ENCODE measurements at regions not wholly inside any gene's neighbourhood (a gene's known extent, or its start where the extent isn't known, plus 50 kb on each side); places are given as distances from the start of the nearest gene placed in this dataset.

- H3K36me3 ChIP-seq (ENCODE audit: control insufficient read depth in 1 of 2, insufficient read depth in 2 of 2, low read length in 1 of 2): no peaks in the 10 kb centered on the region
- no peak for ATAC-seq (ENCODE audit: low FRiP score)
- no peak for DNase-seq
- intact Hi-C loops (cut with DNase I): no loop called here
- no peaks in the 10 kb centered on the region for H3K27me3 ChIP-seq (ENCODE audit: control insufficient read depth in 1 of 2, insufficient read depth in 2 of 2, low read length in 1 of 2)
- WGBS, 2 donors: 49 to 55% methylated on average over 6 of the region's 6 CpGs
- H3K4me1 ChIP-seq (ENCODE audit: control insufficient read depth in 1 of 2, insufficient read depth in 2 of 2, low read length in 2 of 2): no peaks in the 10 kb centered on the region
- H3K27ac ChIP-seq (ENCODE audit: low read depth in 1 of 2, low read length in 2 of 2): no peak overlapping the region
- no peaks in the 10 kb centered on the region for H3K9me3 ChIP-seq (ENCODE audit: control insufficient read depth, low read length)
- H3K4me3 ChIP-seq (ENCODE audit: low read length in 2 of 2): no peak overlapping the region
These were observed 1970.4 kb upstream of the WWC1 start for GRCh38 chr5:166320920-166321480.

GRCh38 chr5:166324372-166324771 is 1967.1 kb upstream of the WWC1 start:
- Histone ChIP-seq H3K9me3 (ENCODE audit: control insufficient read depth, low read length) (no peaks in the 10 kb centered on the region), H3K36me3 (ENCODE audit: control insufficient read depth in 1 of 2, insufficient read depth in 2 of 2, low read length in 1 of 2) (no peaks in the 10 kb centered on the region), H3K4me1 (ENCODE audit: control insufficient read depth in 1 of 2, insufficient read depth in 2 of 2, low read length in 2 of 2) (no peaks in the 10 kb centered on the region), H3K27ac (ENCODE audit: low read depth in 1 of 2, low read length in 2 of 2) (no peak overlapping the region), H3K27me3 (ENCODE audit: control insufficient read depth in 1 of 2, insufficient read depth in 2 of 2, low read length in 1 of 2) (no peaks in the 10 kb centered on the region), H3K4me3 (ENCODE audit: low read length in 2 of 2) (no peak overlapping the region)
- ATAC-seq (ENCODE audit: low FRiP score) (no peak), DNase-seq (no peak)
- intact Hi-C loops (cut with DNase I): no loop called here
- WGBS, 2 donors: 21 to 35% methylated on average over 6 of the region's 6 CpGs

- no peaks in the 10 kb centered on the region for H3K4me1 ChIP-seq (ENCODE audit: control insufficient read depth in 1 of 2, insufficient read depth in 2 of 2, low read length in 2 of 2)
- no peaks in the 10 kb centered on the region for H3K27me3 ChIP-seq (ENCODE audit: control insufficient read depth in 1 of 2, insufficient read depth in 2 of 2, low read length in 1 of 2)
- ATAC-seq (ENCODE audit: low FRiP score): no peak
- H3K27ac ChIP-seq (ENCODE audit: low read depth in 1 of 2, low read length in 2 of 2): no peak overlapping the region
- WGBS, 2 donors: 76 to 78% methylated on average over 9 of the region's 9 CpGs
- no peaks in the 10 kb centered on the region for H3K9me3 ChIP-seq (ENCODE audit: control insufficient read depth, low read length)
- intact Hi-C loops (cut with DNase I): no loop called here
- DNase-seq: no peak
- no peaks in the 10 kb centered on the region for H3K36me3 ChIP-seq (ENCODE audit: control insufficient read depth in 1 of 2, insufficient read depth in 2 of 2, low read length in 1 of 2)
- no peak overlapping the region for H3K4me3 ChIP-seq (ENCODE audit: low read length in 2 of 2)
These were observed 1962.2 kb upstream of the WWC1 start for GRCh38 chr5:166329149-166329800.

- Histone ChIP-seq H3K27me3 (ENCODE audit: control insufficient read depth in 1 of 2, insufficient read depth in 2 of 2, low read length in 1 of 2) (no peaks in the 10 kb centered on the region), H3K36me3 (ENCODE audit: control insufficient read depth in 1 of 2, insufficient read depth in 2 of 2, low read length in 1 of 2) (no peaks in the 10 kb centered on the region), H3K27ac (ENCODE audit: low read depth in 1 of 2, low read length in 2 of 2) (no peak overlapping the region), H3K4me3 (ENCODE audit: low read length in 2 of 2) (no peak overlapping the region), H3K4me1 (ENCODE audit: control insufficient read depth in 1 of 2, insufficient read depth in 2 of 2, low read length in 2 of 2) (no peaks in the 10 kb centered on the region), H3K9me3 (ENCODE audit: control insufficient read depth, low read length) (no peaks in the 10 kb centered on the region)
- DNase-seq (no peak), ATAC-seq (ENCODE audit: low FRiP score) (no peak)
- intact Hi-C loops (cut with DNase I): no loop called here
These were observed 1961.4 kb upstream of the WWC1 start for GRCh38 chr5:166330036-166330435.

GRCh38 chr5:166331521-166331920 is 1959.9 kb upstream of the WWC1 start:
- H3K4me1 ChIP-seq (ENCODE audit: control insufficient read depth in 1 of 2, insufficient read depth in 2 of 2, low read length in 2 of 2): no peaks in the 10 kb centered on the region
- no peaks in the 10 kb centered on the region for H3K36me3 ChIP-seq (ENCODE audit: control insufficient read depth in 1 of 2, insufficient read depth in 2 of 2, low read length in 1 of 2)
- no peak overlapping the region for H3K4me3 ChIP-seq (ENCODE audit: low read length in 2 of 2)
- WGBS, 2 donors: 84 to 89% methylated on average over 4 of the region's 4 CpGs
- no peaks in the 10 kb centered on the region for H3K27me3 ChIP-seq (ENCODE audit: control insufficient read depth in 1 of 2, insufficient read depth in 2 of 2, low read length in 1 of 2)
- no peaks in the 10 kb centered on the region for H3K9me3 ChIP-seq (ENCODE audit: control insufficient read depth, low read length)
- DNase-seq (no peak), ATAC-seq (ENCODE audit: low FRiP score) (no peak)
- H3K27ac ChIP-seq (ENCODE audit: low read depth in 1 of 2, low read length in 2 of 2): no peak overlapping the region
- intact Hi-C loops (cut with DNase I): no loop called here

- H3K4me3 ChIP-seq (ENCODE audit: low read length in 2 of 2): no peak overlapping the region
- H3K27ac ChIP-seq (ENCODE audit: low read depth in 1 of 2, low read length in 2 of 2): no peak overlapping the region
- WGBS, 2 donors: 82 to 89% methylated on average over 6 of the region's 6 CpGs
- intact Hi-C loops (cut with DNase I): no loop called here
- no peak for DNase-seq
- peaks cover 2% of the 10 kb centered on the region for H3K9me3 ChIP-seq (ENCODE audit: control insufficient read depth, low read length)
- ATAC-seq (ENCODE audit: low FRiP score): no peak
- H3K36me3 ChIP-seq (ENCODE audit: control insufficient read depth in 1 of 2, insufficient read depth in 2 of 2, low read length in 1 of 2): no peaks in the 10 kb centered on the region
- no peaks in the 10 kb centered on the region for H3K27me3 ChIP-seq (ENCODE audit: control insufficient read depth in 1 of 2, insufficient read depth in 2 of 2, low read length in 1 of 2)
- no peaks in the 10 kb centered on the region for H3K4me1 ChIP-seq (ENCODE audit: control insufficient read depth in 1 of 2, insufficient read depth in 2 of 2, low read length in 2 of 2)
These were observed 1952.6 kb upstream of the WWC1 start for GRCh38 chr5:166338801-166339200.

- Histone ChIP-seq H3K36me3 (ENCODE audit: control insufficient read depth in 1 of 2, insufficient read depth in 2 of 2, low read length in 1 of 2) (no peaks in the 10 kb centered on the region), H3K27me3 (ENCODE audit: control insufficient read depth in 1 of 2, insufficient read depth in 2 of 2, low read length in 1 of 2) (no peaks in the 10 kb centered on the region), H3K27ac (ENCODE audit: low read depth in 1 of 2, low read length in 2 of 2) (no peak overlapping the region), H3K4me1 (ENCODE audit: control insufficient read depth in 1 of 2, insufficient read depth in 2 of 2, low read length in 2 of 2) (no peaks in the 10 kb centered on the region), H3K4me3 (ENCODE audit: low read length in 2 of 2) (no peak overlapping the region), H3K9me3 (ENCODE audit: control insufficient read depth, low read length) (peaks cover 2% of the 10 kb centered on the region)
- 45 to 63% methylated on average over 1 of the region's 1 CpG for WGBS, 2 donors
- no peak for ATAC-seq (ENCODE audit: low FRiP score)
- intact Hi-C loops (cut with DNase I): no loop called here
- DNase-seq: no peak
These were observed 1951.4 kb upstream of the WWC1 start for GRCh38 chr5:166340039-166340438.

- peaks cover 0 to 3% of the 10 kb centered on the region in 2 donors for H3K27me3 ChIP-seq (ENCODE audit: control insufficient read depth in 1 of 2, insufficient read depth in 2 of 2, low read length in 1 of 2)
- H3K36me3 ChIP-seq (ENCODE audit: control insufficient read depth in 1 of 2, insufficient read depth in 2 of 2, low read length in 1 of 2): no peaks in the 10 kb centered on the region
- peaks cover 2% of the 10 kb centered on the region for H3K9me3 ChIP-seq (ENCODE audit: control insufficient read depth, low read length)
- no peaks in the 10 kb centered on the region for H3K4me1 ChIP-seq (ENCODE audit: control insufficient read depth in 1 of 2, insufficient read depth in 2 of 2, low read length in 2 of 2)
- 61 to 62% methylated on average over 5 of the region's 5 CpGs for WGBS, 2 donors
- intact Hi-C loops (cut with DNase I): no loop called here
- ATAC-seq (ENCODE audit: low FRiP score): no peak
- H3K4me3 ChIP-seq (ENCODE audit: low read length in 2 of 2): no peak overlapping the region
- DNase-seq: no peak
- no peak overlapping the region for H3K27ac ChIP-seq (ENCODE audit: low read depth in 1 of 2, low read length in 2 of 2)
These were observed 1949.6 kb upstream of the WWC1 start for GRCh38 chr5:166341740-166342337.

GRCh38 chr5:166342402-166342801 is 1949.0 kb upstream of the WWC1 start:
- no peaks in the 10 kb centered on the region for H3K36me3 ChIP-seq (ENCODE audit: control insufficient read depth in 1 of 2, insufficient read depth in 2 of 2, low read length in 1 of 2)
- H3K4me3 ChIP-seq (ENCODE audit: low read length in 2 of 2): no peak overlapping the region
- peaks cover 0 to 3% of the 10 kb centered on the region in 2 donors for H3K27me3 ChIP-seq (ENCODE audit: control insufficient read depth in 1 of 2, insufficient read depth in 2 of 2, low read length in 1 of 2)
- intact Hi-C loops (cut with DNase I): no loop called here
- DNase-seq (no peak), ATAC-seq (ENCODE audit: low FRiP score) (no peak)
- no peaks in the 10 kb centered on the region for H3K4me1 ChIP-seq (ENCODE audit: control insufficient read depth in 1 of 2, insufficient read depth in 2 of 2, low read length in 2 of 2)
- WGBS, 2 donors: 81 to 87% methylated on average over 3 of the region's 3 CpGs
- peaks cover 2% of the 10 kb centered on the region for H3K9me3 ChIP-seq (ENCODE audit: control insufficient read depth, low read length)
- no peak overlapping the region for H3K27ac ChIP-seq (ENCODE audit: low read depth in 1 of 2, low read length in 2 of 2)

Measured in aorta (tissue), 5 donors.